Naive thymus-derived CD8-positive, alpha-beta T cell (primary cell): ENCODE measurements at regions not wholly inside any gene's neighbourhood (a gene's known extent, or its start where the extent isn't known, plus 50 kb on each side); places are given as distances from the start of the nearest gene placed in this dataset.

ENCODE experiments used
- ATAC-seq, 2 donors: fragments of 150-1000 bp; cut with Tn5 transposase in 1 of 2; sonication (Bioruptor Pico), chemical (Tn5 transposase) in 1 of 2; 1 replicate in 1 of 2; 2 replicates in 1 of 2; pipeline ENCODE4 v1.10.0; 2021; ENCODE audit warnings: mild to moderate bottlenecking in 2 of 2, moderate library complexity in 2 of 2
- POLR2A ChIA-PET: fragments of 350-600 bp; sonication (Branson Sonifier 250); formaldehyde crosslinking; loops from one replicate; lab custom pipeline; 2021; ENCODE audit warnings: antibody characterized with exemption; lab: Charles Lee
- DNase-seq, 10 donors: peaks; one replicate each; pipeline versions ENCODE4 v3.0.0 to v3.0.0-alpha.2; 2020 to 2022
- H3K27ac Mint-ChIP-seq, 10 donors: one replicate each; pipeline ENCODE4 v1.8.0; 2020 to 2022; ENCODE audit warnings: mild to moderate bottlenecking in 10 of 10, mixed read lengths in 10 of 10, moderate library complexity in 4 of 10, inconsistent platforms in 1 of 10
- H3K27me3 Mint-ChIP-seq, 5 donors: one replicate each; pipeline ENCODE4 v1.8.0; 2021 to 2022; ENCODE audit warnings: mixed read lengths in 5 of 5
- H3K36me3 Mint-ChIP-seq, 3 donors: one replicate each; pipeline ENCODE4 v1.8.0; 2020 to 2022; ENCODE audit warnings: mixed read lengths in 3 of 3, mild to moderate bottlenecking in 2 of 3, inconsistent platforms in 1 of 3
- H3K4me1 Mint-ChIP-seq, 4 donors: one replicate each; pipeline ENCODE4 v1.8.0; 2021 to 2022; ENCODE audit warnings: mixed read lengths in 4 of 4
- H3K4me3 Mint-ChIP-seq, 10 donors: one replicate each; pipeline ENCODE4 v1.8.0; 2020 to 2022; ENCODE audit warnings: mild to moderate bottlenecking in 10 of 10, mixed read lengths in 10 of 10, moderate library complexity in 6 of 10, inconsistent platforms in 1 of 10
- H3K9me3 Mint-ChIP-seq, 9 donors: one replicate each; pipeline ENCODE4 v1.8.0; 2020 to 2022; ENCODE audit warnings: mixed read lengths in 9 of 9, mild to moderate bottlenecking in 3 of 9, inconsistent platforms in 1 of 9, moderate library complexity in 1 of 9

GRCh38 chr1:90798344-90798743 is 81.2 kb upstream of the BARHL2 start:
- ATAC-seq (no peak), DNase-seq (no peak)
- H3K9me3 Mint-ChIP-seq: peaks cover 0 to 4% (median 2%) of the 10 kb centered on the region in 9 donors
- H3K27me3 Mint-ChIP-seq: peaks cover 16 to 60% (median 30%) of the 10 kb centered on the region in 5 donors
- no peak overlapping the region for H3K4me3 Mint-ChIP-seq
- POLR2A ChIA-PET: no interaction called here
- no peak overlapping the region for H3K27ac Mint-ChIP-seq
- peaks cover 0 to 2% (median 0%) of the 10 kb centered on the region in 4 donors for H3K4me1 Mint-ChIP-seq
- H3K36me3 Mint-ChIP-seq: peaks cover 0 to 4% (median 0%) of the 10 kb centered on the region in 3 donors

- Mint-ChIP-seq H3K9me3 (peaks cover 0 to 5% (median 0%) of the 10 kb centered on the region in 9 donors), H3K27me3 (peaks cover 12 to 69% (median 34%) of the 10 kb centered on the region in 5 donors), H3K4me3 (no peak overlapping the region), H3K36me3 (no peaks in the 10 kb centered on the region), H3K4me1 (peaks cover 0 to 2% (median 0%) of the 10 kb centered on the region in 4 donors), H3K27ac (no peak overlapping the region)
- POLR2A ChIA-PET: no interaction called here
- no peak for ATAC-seq
- DNase-seq: no peak
Observed at GRCh38 chr1:90795431-90795830, 78.3 kb upstream of the BARHL2 start.

GRCh38 chr1:90786709-90787108 is 69.6 kb upstream of the BARHL2 start:
- ATAC-seq: no peak

GRCh38 chr1:90784186-90784847 is 67.2 kb upstream of the BARHL2 start:
- Mint-ChIP-seq H3K9me3 (peaks cover 0 to 3% (median 0%) of the 10 kb centered on the region in 9 donors), H3K4me3 (no peak overlapping the region), H3K27me3 (peaks cover 12 to 33% (median 15%) of the 10 kb centered on the region in 5 donors), H3K36me3 (peaks cover 0 to 2% (median 1%) of the 10 kb centered on the region in 3 donors), H3K4me1 (no peaks in the 10 kb centered on the region), H3K27ac (no peak overlapping the region)
- ATAC-seq: no peak
- no peak for DNase-seq
- POLR2A ChIA-PET: no interaction called here

More at GRCh38 chr1:90786709-90787108, 69.6 kb upstream of the BARHL2 start:
- Mint-ChIP-seq H3K27me3 (peaks cover 9 to 31% (median 18%) of the 10 kb centered on the region in 5 donors), H3K27ac (no peak overlapping the region), H3K36me3 (peaks cover 0 to 8% (median 2%) of the 10 kb centered on the region in 3 donors), H3K4me3 (no peak overlapping the region), H3K4me1 (no peaks in the 10 kb centered on the region), H3K9me3 (peaks cover 0 to 18% (median 3%) of the 10 kb centered on the region in 9 donors)
- DNase-seq: no peak
- POLR2A ChIA-PET: no interaction called here

- H3K36me3 Mint-ChIP-seq: no peaks in the 10 kb centered on the region
- no peaks in the 10 kb centered on the region for H3K4me1 Mint-ChIP-seq
- H3K9me3 Mint-ChIP-seq: no peaks in the 10 kb centered on the region
- H3K27ac Mint-ChIP-seq: no peak overlapping the region
- peaks cover 9 to 36% (median 15%) of the 10 kb centered on the region in 5 donors for H3K27me3 Mint-ChIP-seq
- no peak overlapping the region for H3K4me3 Mint-ChIP-seq
- POLR2A ChIA-PET: no interaction called here
- ATAC-seq: no peak
- DNase-seq: no peak
Observed at GRCh38 chr1:90783181-90783580, 66.1 kb upstream of the BARHL2 start.

- no peak for DNase-seq
- POLR2A ChIA-PET: no interaction called here
- Mint-ChIP-seq H3K9me3 (no peaks in the 10 kb centered on the region), H3K4me3 (no peak overlapping the region), H3K27me3 (peaks cover 9 to 39% (median 15%) of the 10 kb centered on the region in 5 donors), H3K4me1 (no peaks in the 10 kb centered on the region), H3K27ac (no peak overlapping the region), H3K36me3 (no peaks in the 10 kb centered on the region)
- no peak for ATAC-seq
Observed at GRCh38 chr1:90782046-90782445, 64.9 kb upstream of the BARHL2 start.

- H3K27ac Mint-ChIP-seq: no peak overlapping the region
- H3K27me3 Mint-ChIP-seq: peaks cover 9 to 39% (median 15%) of the 10 kb centered on the region in 5 donors
- no peaks in the 10 kb centered on the region for H3K36me3 Mint-ChIP-seq
- no peaks in the 10 kb centered on the region for H3K9me3 Mint-ChIP-seq
- ATAC-seq (no peak), DNase-seq (no peak)
- no peaks in the 10 kb centered on the region for H3K4me1 Mint-ChIP-seq
- no peak overlapping the region for H3K4me3 Mint-ChIP-seq
- POLR2A ChIA-PET: no interaction called here
Observed at GRCh38 chr1:90781534-90781933, 64.4 kb upstream of the BARHL2 start.

- Mint-ChIP-seq H3K4me3 (no peak overlapping the region), H3K27ac (no peak overlapping the region), H3K4me1 (no peaks in the 10 kb centered on the region), H3K9me3 (no peaks in the 10 kb centered on the region), H3K36me3 (no peaks in the 10 kb centered on the region), H3K27me3 (peaks cover 9 to 39% (median 15%) of the 10 kb centered on the region in 5 donors)
- DNase-seq (no peak), ATAC-seq (no peak)
- POLR2A ChIA-PET: no interaction called here
Observed at GRCh38 chr1:90780981-90781380, 63.9 kb upstream of the BARHL2 start.

- H3K27me3 Mint-ChIP-seq: peaks cover 11 to 39% (median 19%) of the 10 kb centered on the region in 5 donors
- H3K36me3 Mint-ChIP-seq: no peaks in the 10 kb centered on the region
- no peaks in the 10 kb centered on the region for H3K9me3 Mint-ChIP-seq
- ATAC-seq (no peak), DNase-seq (no peak)
- POLR2A ChIA-PET: no interaction called here
- H3K27ac Mint-ChIP-seq: no peak overlapping the region
- no peaks in the 10 kb centered on the region for H3K4me1 Mint-ChIP-seq
- H3K4me3 Mint-ChIP-seq: no peak overlapping the region
Observed at GRCh38 chr1:90779573-90779972, 62.5 kb upstream of the BARHL2 start.

GRCh38 chr1:90778486-90778885 is 61.4 kb upstream of the BARHL2 start:
- Mint-ChIP-seq H3K4me3 (no peak overlapping the region), H3K27ac (no peak overlapping the region), H3K27me3 (peaks cover 11 to 39% (median 19%) of the 10 kb centered on the region in 5 donors), H3K9me3 (no peaks in the 10 kb centered on the region), H3K4me1 (no peaks in the 10 kb centered on the region), H3K36me3 (no peaks in the 10 kb centered on the region)
- DNase-seq (no peak), ATAC-seq (no peak)
- POLR2A ChIA-PET: no interaction called here

GRCh38 chr1:90773812-90774211 is 56.7 kb upstream of the BARHL2 start:
- H3K27ac Mint-ChIP-seq: no peak overlapping the region
- no peaks in the 10 kb centered on the region for H3K9me3 Mint-ChIP-seq
- DNase-seq: no peak
- no peaks in the 10 kb centered on the region for H3K4me1 Mint-ChIP-seq
- H3K4me3 Mint-ChIP-seq: no peak overlapping the region
- POLR2A ChIA-PET: no interaction called here
- H3K36me3 Mint-ChIP-seq: no peaks in the 10 kb centered on the region
- ATAC-seq: no peak
- H3K27me3 Mint-ChIP-seq: peaks cover 14 to 47% (median 24%) of the 10 kb centered on the region in 5 donors

- Mint-ChIP-seq H3K27ac (no peak overlapping the region), H3K9me3 (peaks cover 0 to 9% (median 2%) of the 10 kb centered on the region in 9 donors), H3K36me3 (no peaks in the 10 kb centered on the region), H3K27me3 (peaks cover 24 to 82% (median 37%) of the 10 kb centered on the region in 5 donors), H3K4me3 (no peak overlapping the region), H3K4me1 (peaks cover 0 to 4% (median 0%) of the 10 kb centered on the region in 4 donors)
- DNase-seq: no peak
- POLR2A ChIA-PET: no interaction called here
- no peak for ATAC-seq
Observed at GRCh38 chr1:90768826-90769225, 51.7 kb upstream of the BARHL2 start.

- POLR2A ChIA-PET: no interaction called here
- Mint-ChIP-seq H3K36me3 (no peaks in the 10 kb centered on the region), H3K27ac (no peak overlapping the region), H3K4me3 (no peak overlapping the region), H3K9me3 (peaks cover 0 to 9% (median 2%) of the 10 kb centered on the region in 9 donors), H3K4me1 (peaks cover 0 to 4% (median 0%) of the 10 kb centered on the region in 4 donors), H3K27me3 (peaks cover 27 to 89% (median 42%) of the 10 kb centered on the region in 5 donors)
- DNase-seq: no peak
- ATAC-seq: no peak
Observed at GRCh38 chr1:90768098-90768497, 51.0 kb upstream of the BARHL2 start.
